ENCODE measurements at regions not wholly inside any gene's neighbourhood (a gene's known extent, or its start where the extent isn't known, plus 50 kb on each side); places are given as distances from the start of the nearest gene placed in this dataset.
"Not testable (repeated sequence)": the region's sequence is repeated elsewhere in the genome, so short reads cannot be mapped to it uniquely, and the experiment has no call there.

GRCh38 chr11:69869311-69869939 lies 50.2 kb upstream of the FGF3 start:
- peak in 2 of 10 donors; percentile 35 to 65 for DNase-seq
- intact Hi-C loops (cut with DNase I) = no loop called here

- DNase-seq = no peak
- intact Hi-C loops (cut with DNase I) = no loop called here
These were observed 51.5 kb upstream of the FGF3 start for GRCh38 chr11:69870766-69871165.

DNA sequence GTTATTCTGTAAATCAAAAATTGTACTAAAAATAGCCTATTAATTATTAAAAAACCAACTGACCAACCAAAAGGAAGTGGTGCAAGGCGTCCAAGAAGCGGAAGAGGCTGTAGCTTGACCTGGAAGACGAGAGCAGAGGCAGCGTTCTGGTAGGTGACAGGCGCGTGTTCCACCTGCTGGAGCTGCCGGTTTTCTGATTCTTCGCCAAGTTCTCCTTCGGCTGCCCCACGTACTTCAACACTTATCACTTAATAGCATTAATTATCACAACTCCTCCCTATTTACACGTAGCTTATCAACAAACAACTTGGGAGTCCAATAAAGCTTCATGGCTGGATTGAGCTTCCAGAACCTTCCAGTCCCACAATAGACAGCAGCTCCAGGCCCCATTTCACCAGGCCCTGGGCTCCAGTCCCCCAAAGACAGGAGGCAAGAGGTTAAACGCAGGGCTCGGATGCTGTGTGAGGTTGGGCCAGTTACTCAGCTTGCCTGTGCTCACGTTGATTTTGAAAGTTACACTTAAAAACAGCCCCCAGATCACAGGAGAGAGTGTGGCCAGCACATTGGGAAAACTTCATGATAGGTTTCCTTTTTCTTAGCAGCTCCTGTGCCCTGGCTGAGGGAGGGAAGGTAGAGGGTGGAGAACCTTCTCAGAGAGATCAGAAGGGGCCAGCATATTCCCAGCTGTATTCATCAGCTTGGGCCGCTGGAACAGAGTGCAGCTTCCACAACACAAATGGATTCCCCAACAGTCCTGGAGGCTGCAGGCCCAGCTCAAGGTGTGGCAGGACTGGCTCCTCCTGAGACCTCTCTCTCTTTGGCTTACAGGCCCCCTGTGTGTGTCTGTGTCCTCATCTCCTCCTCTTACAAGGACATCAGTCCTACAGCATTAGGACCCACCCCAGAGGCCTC lies 54.2 kb upstream of the FGF3 start:
- peak in 2 of 10 donors; percentile 48 to 66 for DNase-seq
- intact Hi-C loops (cut with DNase I) = no loop called here

- intact Hi-C loops (cut with DNase I) = no loop called here
- DNase-seq = peak in 3 of 10 donors; percentile 8 to 63 (median 55)
These were observed 55.2 kb upstream of the FGF3 start for GRCh38 chr11:69874178-69874983.

- DNase-seq = peak in 3 of 10 donors; percentile 54 to 75 (median 70)
These were observed 55.9 kb upstream of the FGF3 start for GRCh38 chr11:69874984-69875624.

GRCh38 chr11:69876013-69876412 lies 56.8 kb upstream of the FGF3 start:
- DNase-seq = peak in 2 of 10 donors; percentile 49 to 77
- intact Hi-C loops (cut with DNase I) = no loop called here

More at GRCh38 chr11:69874984-69875624, 55.9 kb upstream of the FGF3 start:
- intact Hi-C loops (cut with DNase I) = no loop called here

- intact Hi-C loops (cut with DNase I) = no loop called here
- DNase-seq = peak in 2 of 10 donors; percentile 29 to 67
These were observed 58.0 kb upstream of the FGF3 start for GRCh38 chr11:69877235-69877634.

DNA sequence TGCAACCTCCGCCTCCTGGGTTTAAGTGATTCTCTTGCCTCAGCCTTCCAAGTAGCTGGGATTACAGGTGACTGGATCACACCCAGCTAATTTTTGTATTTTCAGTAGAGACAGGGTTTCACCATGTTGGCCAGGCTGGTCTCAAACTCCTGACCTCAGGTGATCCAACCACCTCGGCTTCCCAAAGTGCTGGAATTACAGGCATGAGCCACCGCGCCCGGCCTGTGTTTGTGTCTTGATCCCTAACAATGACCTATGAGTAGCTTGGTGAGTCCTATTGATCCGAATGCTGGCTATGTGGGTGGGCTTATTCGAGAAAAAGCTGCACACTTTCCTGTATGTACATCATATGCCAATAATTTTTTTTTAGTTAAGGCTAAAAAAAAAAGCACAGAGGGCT lies 58.5 kb upstream of the FGF3 start:
- peak in 1 of 10 donors; percentile 49 for DNase-seq
- intact Hi-C loops (cut with DNase I) = not testable (repeated sequence)

GRCh38 chr11:69878144-69878883 lies 59.1 kb upstream of the FGF3 start:
- DNase-seq = peak in 4 of 10 donors; percentile 2 to 55 (median 53)
- intact Hi-C loops (cut with DNase I) = no loop called here

DNA sequence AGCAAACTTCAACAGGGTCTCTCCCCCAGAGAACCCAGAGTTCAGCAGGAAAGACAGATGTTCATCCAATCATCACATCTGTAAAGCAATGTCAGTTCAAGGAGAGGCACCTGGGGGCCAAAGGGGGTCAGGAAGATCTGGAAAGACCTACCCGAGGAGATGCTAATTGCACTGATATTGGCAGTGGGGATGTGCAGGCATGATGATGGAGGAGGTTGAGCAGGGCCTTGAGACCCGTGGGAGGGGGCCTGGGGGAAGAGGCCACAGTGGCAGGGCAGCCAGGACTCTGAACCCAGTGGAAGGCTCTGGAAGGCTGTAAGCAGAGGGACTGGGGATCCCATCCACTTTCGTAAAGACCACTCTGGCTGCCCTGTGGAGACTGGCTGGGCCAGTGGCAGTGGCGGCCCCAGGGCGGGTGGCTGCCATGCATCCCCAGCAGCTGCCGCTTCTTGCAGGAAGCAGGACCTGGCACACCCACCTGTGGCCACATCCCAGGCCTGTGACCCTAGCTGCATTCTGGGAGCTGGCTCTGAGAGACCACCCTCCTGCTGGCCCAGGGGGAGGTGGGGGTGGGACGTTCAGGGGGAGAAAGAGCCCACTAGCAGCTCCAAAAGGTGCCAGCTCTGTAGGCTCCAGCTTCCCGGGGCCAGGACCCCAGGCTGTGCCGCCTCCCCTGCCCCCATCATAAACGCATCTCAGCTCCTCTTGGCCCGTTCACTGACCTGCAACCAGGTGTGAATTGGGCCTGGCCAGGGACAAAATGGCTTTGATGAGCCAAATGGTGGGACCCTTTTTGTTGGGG lies 59.9 kb upstream of the FGF3 start:
- intact Hi-C loops (cut with DNase I) = no loop called here
- DNase-seq = peak in 4 of 10 donors; percentile 1 to 65 (median 44)

DNA sequence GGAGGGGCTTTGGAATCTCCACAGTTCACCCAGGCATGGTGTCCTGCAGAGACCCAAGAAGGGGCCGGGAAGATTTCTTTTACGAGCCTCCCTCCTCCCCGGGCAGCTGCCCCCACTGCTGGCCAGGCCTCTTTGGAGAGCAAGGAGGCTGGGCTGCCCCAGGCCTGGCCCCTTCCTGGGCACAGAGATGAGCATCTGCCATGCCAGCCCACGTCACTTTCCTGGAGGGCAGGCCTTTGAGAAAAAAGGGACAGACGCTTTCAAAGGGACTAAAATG lies 60.5 kb upstream of the FGF3 start:
- intact Hi-C loops (cut with DNase I) = no loop called here
- peak in 3 of 10 donors; percentile 3 to 58 (median 34) for DNase-seq

- DNase-seq = peak in 4 of 10 donors; percentile 3 to 55 (median 47)
- intact Hi-C loops (cut with DNase I) = no loop called here
These were observed 61.0 kb upstream of the FGF3 start for GRCh38 chr11:69880041-69880825.

DNA sequence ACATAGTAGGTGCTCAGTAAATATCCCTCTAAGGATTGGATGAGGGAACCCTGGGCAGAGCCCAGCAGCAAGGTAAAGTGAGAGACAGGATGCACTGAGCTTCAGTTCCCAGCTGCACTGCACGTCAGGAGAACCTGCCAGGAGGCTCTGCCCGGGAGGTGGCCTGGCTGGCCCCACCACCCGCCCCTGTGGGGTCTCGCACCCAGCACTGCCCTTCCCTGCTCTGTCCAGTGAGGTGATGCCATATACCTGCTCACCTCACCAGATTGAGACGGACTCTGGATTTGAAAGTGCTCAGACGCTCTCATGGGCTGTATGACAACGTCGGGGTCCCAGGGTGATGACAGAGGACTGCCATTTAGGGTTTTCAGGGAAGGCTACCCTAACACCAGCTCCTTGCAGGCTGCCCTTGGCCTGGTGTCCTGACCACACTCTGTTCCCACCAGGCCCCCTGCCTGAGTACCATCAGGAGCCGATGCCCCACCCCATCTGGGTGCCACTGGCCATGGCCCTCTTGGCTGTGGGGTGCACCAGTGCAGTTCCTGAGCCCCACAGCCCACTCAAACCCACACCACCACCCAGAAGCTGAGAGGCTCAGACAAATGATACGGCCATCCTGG lies 61.7 kb upstream of the FGF3 start:
- intact Hi-C loops (cut with DNase I) = no loop called here
- DNase-seq = peak in 6 of 10 donors; percentile 1 to 71 (median 32)

DNA sequence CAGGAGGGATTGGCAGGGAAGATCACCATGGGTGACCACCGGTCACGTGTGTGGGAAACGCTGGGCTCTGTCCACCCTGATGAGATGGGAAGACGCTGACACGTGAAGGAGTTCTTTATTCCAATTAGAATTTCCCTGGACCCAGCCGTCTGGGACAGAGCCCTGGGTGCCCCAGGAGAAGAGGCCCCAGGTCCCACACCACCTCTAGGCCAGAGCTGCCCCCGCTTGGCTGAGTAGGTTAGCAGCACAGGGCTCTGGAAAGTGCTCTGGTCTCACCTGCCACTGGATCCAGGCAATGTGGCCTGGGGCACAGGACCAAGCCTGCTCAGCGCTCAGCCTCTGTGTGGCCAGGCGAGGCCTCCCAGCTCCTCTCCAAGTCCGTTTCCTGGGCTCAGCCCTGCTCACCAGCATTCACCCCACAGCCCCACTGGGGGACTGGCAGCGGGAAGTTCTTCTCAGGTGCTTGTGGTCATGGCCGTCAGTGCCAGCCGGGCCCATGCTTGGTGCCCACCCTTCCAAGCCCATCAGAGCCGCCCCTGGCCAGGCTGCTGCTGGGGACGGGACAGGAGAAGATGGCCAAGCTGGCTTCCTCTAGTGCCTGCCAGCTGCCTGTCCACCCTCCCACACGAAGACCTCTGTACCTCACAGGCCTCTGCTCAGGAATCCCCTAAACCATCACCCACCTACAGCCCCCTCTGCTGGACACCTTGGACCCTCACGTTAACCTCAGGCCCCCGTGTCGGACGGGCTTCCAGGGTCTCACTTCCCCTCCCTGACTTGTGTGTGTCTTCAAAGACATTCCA lies 62.5 kb upstream of the FGF3 start:
- peak in 6 of 10 donors; percentile 1 to 68 (median 43) for DNase-seq
- intact Hi-C loops (cut with DNase I) = no loop called here

DNA sequence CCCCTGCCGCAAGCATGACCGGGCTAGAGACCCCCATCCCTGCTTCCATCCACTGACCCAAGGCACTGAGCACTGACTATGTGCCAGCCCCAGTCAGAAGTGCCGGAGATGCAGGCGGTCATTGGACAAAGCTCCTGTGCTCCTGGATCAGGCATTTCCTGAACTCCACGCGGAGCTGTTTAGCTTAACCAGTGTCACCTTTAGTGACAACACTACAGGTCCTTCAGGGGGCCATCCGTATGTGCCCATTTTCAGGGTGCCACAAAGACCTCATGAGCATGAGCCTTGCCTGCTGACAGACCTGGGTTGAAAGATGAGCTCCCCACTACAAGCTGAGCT lies 63.0 kb upstream of the FGF3 start:
- intact Hi-C loops (cut with DNase I) = no loop called here
- peak in 3 of 10 donors; percentile 30 to 63 (median 54) for DNase-seq

DNA sequence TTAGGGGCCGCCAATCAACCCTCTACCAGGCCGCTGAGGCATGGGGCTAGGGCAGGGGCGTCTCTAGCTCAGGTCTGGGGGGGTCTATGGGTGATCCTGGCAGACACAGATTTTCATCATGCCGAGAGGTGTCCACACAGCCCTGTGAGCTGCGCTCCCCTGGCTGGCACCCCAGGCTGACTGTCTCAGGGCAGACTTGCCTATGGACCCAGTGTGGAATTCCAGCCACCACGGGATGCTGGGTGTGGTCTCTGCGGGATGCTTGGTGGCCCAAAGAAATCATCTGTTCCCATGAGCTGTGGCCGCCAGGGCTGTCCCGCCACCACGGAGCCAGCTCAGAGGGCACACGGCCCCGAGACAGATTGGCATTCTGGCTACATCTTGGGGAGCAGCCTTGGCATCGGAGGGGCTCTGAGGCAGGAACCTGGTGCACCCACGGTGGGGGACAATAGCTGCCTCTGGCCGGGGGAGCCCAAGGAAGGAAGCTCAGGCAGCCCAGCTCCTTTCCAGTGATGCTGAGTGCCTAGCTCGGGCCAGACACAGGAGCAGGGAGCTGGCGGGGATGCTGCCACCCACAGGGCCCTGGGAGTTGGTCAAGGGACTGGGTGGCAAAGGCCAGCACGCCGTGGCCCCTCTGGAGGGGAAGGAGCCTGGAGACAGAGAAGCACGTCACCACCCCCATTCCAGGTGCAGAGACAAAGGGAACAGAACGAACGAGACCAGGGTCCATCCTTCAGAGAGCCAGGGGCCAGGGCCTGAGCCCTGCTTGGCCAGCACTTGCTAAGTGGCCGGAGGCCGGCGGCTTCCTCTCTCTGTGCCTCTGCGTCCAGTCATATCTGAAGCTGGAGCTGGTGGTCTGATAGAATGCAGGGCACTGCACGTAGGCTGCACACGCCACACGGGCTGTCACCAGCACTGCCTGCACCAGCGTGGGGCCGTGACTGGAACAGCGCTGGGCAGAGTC lies 64.4 kb upstream of the FGF3 start:
- intact Hi-C loops (cut with DNase I) = no loop called here
- peak in 4 of 10 donors; percentile 25 to 63 (median 55) for DNase-seq

Data from posterior cingulate gyrus (tissue), 11 donors.